H9 (cell line): ENCODE measurements at regions not wholly inside any gene's neighbourhood (a gene's known extent, or its start where the extent isn't known, plus 50 kb on each side); places are given as distances from the start of the nearest gene placed in this dataset.

ENCODE experiments used
- DNase-seq: peaks from one replicate; pipeline ENCODE4 v3.0.0-alpha.2; 2017
- H2AFZ ChIP-seq: one replicate; pipeline ENCODE4 v1.6.1; 2013; ENCODE audit warnings: mild to moderate bottlenecking, low read length, control low read depth, moderate library complexity
- H2AK5ac ChIP-seq: 2 replicates; pipeline ENCODE4 v1.6.1; 2013; ENCODE audit warnings: low read length, control low read depth, mixed read lengths; ENCODE audit not compliant: insufficient read length
- H2BK120ac ChIP-seq: one replicate; pipeline ENCODE4 v1.6.1; 2013; ENCODE audit warnings: low read depth, mild to moderate bottlenecking, low read length, control low read depth, inconsistent platforms; ENCODE audit not compliant: poor library complexity, severe bottlenecking
- H2BK12ac ChIP-seq: 2 replicates; pipeline ENCODE4 v1.6.1; 2013; ENCODE audit warnings: low read length, control low read depth, mixed read lengths, low read depth; ENCODE audit not compliant: insufficient read length
- H2BK15ac ChIP-seq: 2 replicates; pipeline ENCODE4 v1.6.1; 2013; ENCODE audit warnings: low read depth, low read length, control low read depth
- H2BK20ac ChIP-seq: one replicate; pipeline ENCODE4 v1.6.1; 2013; ENCODE audit warnings: low read depth, mild to moderate bottlenecking, low read length, control low read depth, inconsistent platforms; ENCODE audit not compliant: poor library complexity, severe bottlenecking
- H2BK5ac ChIP-seq: 2 replicates; pipeline ENCODE4 v1.6.1; 2013; ENCODE audit warnings: low read length, control low read depth, mixed read lengths; ENCODE audit not compliant: insufficient read length
- H3K14ac ChIP-seq: 2 replicates; pipeline ENCODE4 v1.6.1; 2013; ENCODE audit warnings: low read length, control low read depth; ENCODE audit not compliant: insufficient read depth
- H3K18ac ChIP-seq: 2 replicates; pipeline ENCODE4 v1.6.1; 2013; ENCODE audit warnings: low read depth, mild to moderate bottlenecking, mixed read lengths, low read length, control low read depth; ENCODE audit not compliant: insufficient read length
- H3K23ac ChIP-seq: 2 replicates; pipeline ENCODE4 v1.6.1; 2013; ENCODE audit warnings: low read length, control low read depth, mixed read lengths, low read depth; ENCODE audit not compliant: insufficient read length
- H3K23me2 ChIP-seq: 2 replicates; pipeline ENCODE4 v1.6.1; 2013; ENCODE audit warnings: low read depth, mild to moderate bottlenecking, mixed read lengths, low read length, control low read depth; ENCODE audit not compliant: insufficient read length, poor library complexity, severe bottlenecking
- H3K27ac ChIP-seq: 2 replicates; pipeline ENCODE4 v1.5.1; 2013; ENCODE audit warnings: low read length, control low read depth, mixed read lengths, low read depth; ENCODE audit not compliant: insufficient read length
- H3K27me3 ChIP-seq: 2 replicates; pipeline ENCODE4 v1.6.1; 2013; ENCODE audit warnings: low read length, control low read depth, inconsistent platforms; ENCODE audit not compliant: insufficient read depth
- H3K4ac ChIP-seq: 2 replicates; pipeline ENCODE4 v1.6.1; 2013; ENCODE audit warnings: low read depth, mild to moderate bottlenecking, control low read depth, inconsistent platforms, low read length, moderate library complexity
- H3K4me1 ChIP-seq: 2 replicates; pipeline ENCODE4 v1.6.1; 2013; ENCODE audit warnings: low read length, control low read depth, inconsistent platforms; ENCODE audit not compliant: insufficient read depth
- H3K4me2 ChIP-seq: 2 replicates; pipeline ENCODE4 v1.6.1; 2013; ENCODE audit warnings: low read length, control low read depth, mixed read lengths; ENCODE audit not compliant: insufficient read length, insufficient read depth
- H3K56ac ChIP-seq: 2 replicates; pipeline ENCODE4 v1.6.1; 2013; ENCODE audit warnings: low read depth, mild to moderate bottlenecking, mixed read lengths, low read length, control low read depth; ENCODE audit not compliant: insufficient read length
- H3K79me1 ChIP-seq: 2 replicates; pipeline ENCODE4 v1.6.1; 2013; ENCODE audit warnings: low read depth, mild to moderate bottlenecking, moderate library complexity, low read length, control low read depth, inconsistent platforms; ENCODE audit not compliant: insufficient read depth, poor library complexity, severe bottlenecking
- H3K79me2 ChIP-seq: 2 replicates; pipeline ENCODE4 v1.6.1; 2013; ENCODE audit warnings: low read length, control low read depth, inconsistent platforms; ENCODE audit not compliant: insufficient read depth
- H3K9ac ChIP-seq: 2 replicates; pipeline ENCODE4 v1.6.1; 2013; ENCODE audit warnings: low read length, control low read depth, mixed read lengths; ENCODE audit not compliant: insufficient read length; ENCODE audit errors: extremely low read depth
- H3K9me3 ChIP-seq: one replicate; pipeline ENCODE4 v1.6.1; 2013; ENCODE audit warnings: low read depth, low read length, inconsistent platforms; ENCODE audit not compliant: control insufficient read depth
- H3T11ph ChIP-seq: one replicate; pipeline ENCODE4 v1.6.1; 2013; ENCODE audit warnings: mild to moderate bottlenecking, low read length, control low read depth, inconsistent platforms
- H4K20me1 ChIP-seq: one replicate; pipeline ENCODE4 v1.6.1; 2013; ENCODE audit not compliant: control insufficient read depth, insufficient read length, insufficient read depth
- H4K5ac ChIP-seq: 2 replicates; pipeline ENCODE4 v1.6.1; 2013; ENCODE audit warnings: low read depth, mild to moderate bottlenecking, mixed read lengths, low read length, control low read depth; ENCODE audit not compliant: insufficient read length
- H4K8ac ChIP-seq: replicated peaks from 2 replicates; pipeline ENCODE4 v1.6.1; 2013; ENCODE audit warnings: low read length, control low read depth, mixed read lengths, low read depth; ENCODE audit not compliant: insufficient read length
- H4K91ac ChIP-seq: 2 replicates; pipeline ENCODE4 v1.6.1; 2013; ENCODE audit warnings: low read depth, mild to moderate bottlenecking, moderate library complexity, mixed read lengths, low read length, control low read depth; ENCODE audit not compliant: insufficient read length
- H3K27ac Mint-ChIP-seq, 3 experiments: 2 replicates in 2 of 3; 3 replicates in 1 of 3; pipeline ENCODE4 v1.8.0; 2020 to 2021; ENCODE audit warnings: mixed read lengths in 3 of 3, mild to moderate bottlenecking in 1 of 3, moderate library complexity in 1 of 3
- H3K27me3 Mint-ChIP-seq: 2 replicates; pipeline ENCODE4 v1.8.0; 2021; ENCODE audit warnings: low read depth, mild to moderate bottlenecking, moderate library complexity, mixed read lengths
- H3K36me3 Mint-ChIP-seq, 3 experiments: 2 replicates in 2 of 3; 3 replicates in 1 of 3; pipeline ENCODE4 v1.8.0; 2020 to 2021; ENCODE audit warnings: low read depth in 3 of 3, mixed read lengths in 3 of 3; ENCODE audit not compliant: insufficient read depth in 1 of 3
- H3K4me1 Mint-ChIP-seq, 2 experiments: 2 replicates each; pipeline ENCODE4 v1.8.0; 2020; ENCODE audit warnings: mixed read lengths in 2 of 2
- H3K4me3 Mint-ChIP-seq, 2 experiments: 2 replicates in 1 of 2; 3 replicates in 1 of 2; pipeline ENCODE4 v1.8.0; 2020 to 2021; ENCODE audit warnings: mild to moderate bottlenecking in 2 of 2, mixed read lengths in 2 of 2, moderate library complexity in 1 of 2
- H3K9me3 Mint-ChIP-seq, 2 experiments: 2 replicates in 1 of 2; 3 replicates in 1 of 2; pipeline ENCODE4 v1.8.0; 2020; ENCODE audit warnings: mild to moderate bottlenecking in 2 of 2, mixed read lengths in 2 of 2, moderate library complexity in 1 of 2
- WGBS: extraction: QIAGEN DNeasy Blood & Tissue Kit; methylation state at CpG from one replicate; pipeline ENCODE4 v1.1.7; 2013; ENCODE audit warnings: missing lambda C conversion rate, low lambda C conversion rate, mixed read lengths; ENCODE audit not compliant: insufficient read length; ENCODE audit errors: extremely low coverage; 5-methylcytosine and 5-hydroxymethylcytosine counted together
- TF ChIP-seq, protein P1 (sequence below): fragments of 200-600 bp; sonication (generic); conservative IDR thresholded peaks from 3 replicates; pipeline ENCODE4 v1.8.0; 2021; ENCODE audit warnings: antibody characterized with exemption, mild to moderate bottlenecking

DNA sequence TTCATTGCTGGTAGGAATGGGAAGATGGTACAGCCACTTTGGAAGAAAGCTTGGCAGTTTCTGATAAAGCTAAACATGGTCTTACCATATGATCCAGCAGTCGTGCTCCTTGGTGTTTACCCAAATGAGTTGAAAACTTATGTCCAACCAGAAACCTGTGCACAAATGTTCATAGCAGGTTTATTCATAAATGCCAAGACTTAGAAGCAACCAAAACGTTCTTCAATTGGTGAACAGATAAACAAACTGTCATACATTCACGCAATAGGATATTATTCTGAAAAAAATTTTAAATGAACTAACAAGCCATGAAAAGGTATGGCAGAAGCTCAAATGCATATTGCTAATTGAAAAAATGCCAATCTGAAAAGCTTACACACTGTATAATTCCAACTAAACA is 117.1 kb downstream of the LINC00237 start:
- Histone ChIP-seq H3K4ac (no peak overlapping the region), H3K18ac (no peak overlapping the region), H3K14ac (no peak overlapping the region), H4K20me1 (no peaks in the 10 kb centered on the region), H4K5ac (no peak overlapping the region), H3T11ph (no peak overlapping the region), H3K23ac (no peak overlapping the region), H2AFZ (no peak overlapping the region), H3K79me1 (no peaks in the 10 kb centered on the region), H3K9ac (no peak overlapping the region), H3K4me2 (no peak overlapping the region), H2BK12ac (no peak overlapping the region), H2BK120ac (no peak overlapping the region), H4K8ac (no peak overlapping the region), H3K27me3 (no peaks in the 10 kb centered on the region), H2BK15ac (no peak overlapping the region), H3K27ac (no peak overlapping the region), H3K4me1 (no peaks in the 10 kb centered on the region), H2BK5ac (no peak overlapping the region), H2BK20ac (no peak overlapping the region), H3K23me2 (no peaks in the 10 kb centered on the region), H2AK5ac (no peak overlapping the region), H3K56ac (no peak overlapping the region), H3K79me2 (no peaks in the 10 kb centered on the region), H4K91ac (no peak overlapping the region), H3K9me3 (no peaks in the 10 kb centered on the region)
- Mint-ChIP-seq H3K4me3 (no peak overlapping the region), H3K36me3 (no peaks in the 10 kb centered on the region), H3K27me3 (peaks cover 1% of the 10 kb centered on the region; the same call in 1 of the 2 replicates), H3K9me3 (no peaks in the 10 kb centered on the region), H3K27ac (no peak overlapping the region), H3K4me1 (peaks cover 6 to 7% of the 10 kb centered on the region in 2 experiments; a peak in 2 of 4 replicates)
- WGBS: no CpG with 5 or more reads among the region's 3 CpGs
- TF ChIP-seq, protein P1, sequence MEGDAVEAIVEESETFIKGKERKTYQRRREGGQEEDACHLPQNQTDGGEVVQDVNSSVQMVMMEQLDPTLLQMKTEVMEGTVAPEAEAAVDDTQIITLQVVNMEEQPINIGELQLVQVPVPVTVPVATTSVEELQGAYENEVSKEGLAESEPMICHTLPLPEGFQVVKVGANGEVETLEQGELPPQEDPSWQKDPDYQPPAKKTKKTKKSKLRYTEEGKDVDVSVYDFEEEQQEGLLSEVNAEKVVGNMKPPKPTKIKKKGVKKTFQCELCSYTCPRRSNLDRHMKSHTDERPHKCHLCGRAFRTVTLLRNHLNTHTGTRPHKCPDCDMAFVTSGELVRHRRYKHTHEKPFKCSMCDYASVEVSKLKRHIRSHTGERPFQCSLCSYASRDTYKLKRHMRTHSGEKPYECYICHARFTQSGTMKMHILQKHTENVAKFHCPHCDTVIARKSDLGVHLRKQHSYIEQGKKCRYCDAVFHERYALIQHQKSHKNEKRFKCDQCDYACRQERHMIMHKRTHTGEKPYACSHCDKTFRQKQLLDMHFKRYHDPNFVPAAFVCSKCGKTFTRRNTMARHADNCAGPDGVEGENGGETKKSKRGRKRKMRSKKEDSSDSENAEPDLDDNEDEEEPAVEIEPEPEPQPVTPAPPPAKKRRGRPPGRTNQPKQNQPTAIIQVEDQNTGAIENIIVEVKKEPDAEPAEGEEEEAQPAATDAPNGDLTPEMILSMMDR: no peak
- no peak for DNase-seq
